Gastrocnemius medialis (tissue), 4 donors: ENCODE measurements at regions not wholly inside any gene's neighbourhood (a gene's known extent, or its start where the extent isn't known, plus 50 kb on each side); places are given as distances from the start of the nearest gene placed in this dataset.

Source experiments
- ATAC-seq, 2 donors: fragments of 150-250 bp; one replicate each; pipeline ENCODE4 v1.9.1; 2016
- DNase-seq, 2 donors: peaks; one replicate each; pipeline ENCODE4 v3.0.0-alpha.2; 2019
- H3K27ac ChIP-seq, 4 donors: fragments of 200-600 bp; sonication (generic); 1 replicate in 1 of 4; 2 replicates in 3 of 4; pipeline ENCODE4 v1.5.1; 2016 to 2018; ENCODE audit warnings: mild to moderate bottlenecking in 2 of 4, moderate library complexity in 1 of 4
- H3K27me3 ChIP-seq, 3 donors: fragments of 200-600 bp; sonication (generic) in 2 of 3; 1 replicate in 1 of 3; 2 replicates in 2 of 3; pipeline versions ENCODE4 v1.5.1 to v1.6.0; 2016 to 2019; ENCODE audit warnings: mild to moderate bottlenecking in 1 of 3, moderate library complexity in 1 of 3
- H3K36me3 ChIP-seq, 2 donors: fragments of 200-600 bp; sonication (generic) in 1 of 2; one replicate each; pipeline ENCODE4 v1.5.1; 2017 to 2018
- H3K4me1 ChIP-seq, 2 donors: fragments of 200-600 bp; sonication (generic) in 1 of 2; one replicate each; pipeline ENCODE4 v1.5.1; 2016 to 2017; ENCODE audit warnings: mild to moderate bottlenecking in 2 of 2
- H3K4me3 ChIP-seq, 4 donors: fragments of 200-600 bp; sonication (generic) in 3 of 4; 1 replicate in 1 of 4; 2 replicates in 3 of 4; pipeline ENCODE4 v1.5.1; 2016 to 2019; ENCODE audit warnings: mild to moderate bottlenecking in 2 of 4
- H3K9me3 ChIP-seq, 3 donors: fragments of 200-600 bp; sonication (generic) in 2 of 3; 1 replicate in 1 of 3; 2 replicates in 2 of 3; pipeline ENCODE4 v1.5.1; 2016 to 2019
- POLR2A ChIP-seq, 2 donors: fragments of 450-650 bp; IDR thresholded peaks; one replicate each; pipeline ENCODE4 v1.6.1; 2017; ENCODE audit warnings: antibody characterized with exemption in 2 of 2, mild to moderate bottlenecking in 2 of 2, moderate library complexity in 2 of 2
- in situ Hi-C, 4 donors: fragments of 200-750 bp; cut with MboI; loops; one replicate each; pipeline versions ENCODE4 v1.15.0 to v1.8.0; 2017; ENCODE audit warnings: low sequenced_read_pairs in 4 of 4
- intact Hi-C: fragments of 100-400 bp; cut with DNase I; formaldehyde crosslinking; loops from one replicate; pipeline ENCODE4 v1.15.1; 2023; ENCODE audit warnings: low total_unique reads
- TF ChIP-seq, protein P1 (sequence below), 5 experiments: fragments of 450-650 bp in 3 of 5; fragments of 200-600 bp in 2 of 5; sonication (generic) in 2 of 5; IDR thresholded peaks in 4 of 5; conservative IDR thresholded peaks in 1 of 5; 1 replicate in 4 of 5; 2 replicates in 1 of 5; pipeline ENCODE4 v1.5.1; 2016 to 2019; ENCODE audit warnings: antibody characterized with exemption in 5 of 5, mild to moderate bottlenecking in 3 of 5, moderate library complexity in 3 of 5

DNA sequence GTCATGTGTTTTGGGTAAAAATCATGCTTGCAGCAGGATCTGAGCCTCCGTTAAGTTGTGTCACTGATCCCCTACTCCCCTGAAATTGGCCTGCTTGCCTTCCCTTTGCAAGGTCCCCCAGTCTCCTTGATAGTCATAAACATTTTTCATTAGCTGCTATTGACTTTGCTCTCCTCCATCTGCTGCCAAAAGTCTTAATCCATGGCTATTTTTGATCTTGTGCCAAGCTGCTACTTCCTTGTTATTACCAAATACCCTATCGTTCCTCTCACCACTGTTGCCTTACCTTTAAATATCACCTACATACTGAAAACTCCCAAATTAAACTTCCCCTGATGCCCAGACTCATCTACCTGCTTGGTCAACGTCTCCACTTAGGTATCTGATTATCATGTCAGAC is 148.3 kb downstream of the PHLDA1 start:
- no peaks in the 10 kb centered on the region for H3K27me3 ChIP-seq
- H3K36me3 ChIP-seq = no peaks in the 10 kb centered on the region
- in situ Hi-C loops = no loop called here

DNA sequence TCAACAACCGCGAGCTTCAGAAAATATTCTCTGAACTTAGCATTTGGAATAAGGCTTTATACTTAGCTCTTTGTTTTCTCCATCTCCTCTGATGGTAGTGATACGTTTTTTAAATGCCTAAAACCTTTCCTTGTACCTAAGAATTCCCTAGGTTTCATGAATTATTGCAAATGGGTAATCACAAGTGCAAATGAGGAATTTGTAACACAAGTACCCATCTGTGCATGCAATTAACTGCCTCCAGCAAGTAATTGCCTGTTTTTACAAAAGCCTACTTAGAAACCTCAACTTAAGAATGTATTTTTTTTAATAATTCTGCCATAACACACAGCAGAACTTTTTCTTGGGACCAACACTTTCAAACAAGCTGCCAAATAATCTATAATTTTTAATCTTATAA is 149.2 kb downstream of the PHLDA1 start:
- Histone ChIP-seq H3K27me3 (no peaks in the 10 kb centered on the region), H3K4me3 (no peak overlapping the region), H3K27ac (no peak overlapping the region), H3K4me1 (no peaks in the 10 kb centered on the region), H3K9me3 (no peaks in the 10 kb centered on the region), H3K36me3 (no peaks in the 10 kb centered on the region)
- ATAC-seq (no peak), DNase-seq (no peak)
- TF ChIP-seq POLR2A (IDR thresholded peaks at IDR 0.05) = no peak
- TF ChIP-seq, protein P1, sequence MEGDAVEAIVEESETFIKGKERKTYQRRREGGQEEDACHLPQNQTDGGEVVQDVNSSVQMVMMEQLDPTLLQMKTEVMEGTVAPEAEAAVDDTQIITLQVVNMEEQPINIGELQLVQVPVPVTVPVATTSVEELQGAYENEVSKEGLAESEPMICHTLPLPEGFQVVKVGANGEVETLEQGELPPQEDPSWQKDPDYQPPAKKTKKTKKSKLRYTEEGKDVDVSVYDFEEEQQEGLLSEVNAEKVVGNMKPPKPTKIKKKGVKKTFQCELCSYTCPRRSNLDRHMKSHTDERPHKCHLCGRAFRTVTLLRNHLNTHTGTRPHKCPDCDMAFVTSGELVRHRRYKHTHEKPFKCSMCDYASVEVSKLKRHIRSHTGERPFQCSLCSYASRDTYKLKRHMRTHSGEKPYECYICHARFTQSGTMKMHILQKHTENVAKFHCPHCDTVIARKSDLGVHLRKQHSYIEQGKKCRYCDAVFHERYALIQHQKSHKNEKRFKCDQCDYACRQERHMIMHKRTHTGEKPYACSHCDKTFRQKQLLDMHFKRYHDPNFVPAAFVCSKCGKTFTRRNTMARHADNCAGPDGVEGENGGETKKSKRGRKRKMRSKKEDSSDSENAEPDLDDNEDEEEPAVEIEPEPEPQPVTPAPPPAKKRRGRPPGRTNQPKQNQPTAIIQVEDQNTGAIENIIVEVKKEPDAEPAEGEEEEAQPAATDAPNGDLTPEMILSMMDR (IDR thresholded peaks at IDR 0.05 in 4 of 5, conservative IDR thresholded peaks at IDR 0.05 in 1 of 5) = no peak
- in situ Hi-C loops (no loop called here), intact Hi-C loops (no loop called here)

More for the DNA sequence above, 148.3 kb downstream of the PHLDA1 start:
- Histone ChIP-seq H3K9me3 (no peaks in the 10 kb centered on the region), H3K4me1 (no peaks in the 10 kb centered on the region), H3K27ac (no peak overlapping the region), H3K4me3 (no peak overlapping the region)
- no peak for TF ChIP-seq POLR2A (IDR thresholded peaks at IDR 0.05)
- TF ChIP-seq, protein P1 (IDR thresholded peaks at IDR 0.05 in 4 of 5, conservative IDR thresholded peaks at IDR 0.05 in 1 of 5) = no peak
- intact Hi-C loops = no loop called here
- no peak for ATAC-seq
- no peak for DNase-seq

DNA sequence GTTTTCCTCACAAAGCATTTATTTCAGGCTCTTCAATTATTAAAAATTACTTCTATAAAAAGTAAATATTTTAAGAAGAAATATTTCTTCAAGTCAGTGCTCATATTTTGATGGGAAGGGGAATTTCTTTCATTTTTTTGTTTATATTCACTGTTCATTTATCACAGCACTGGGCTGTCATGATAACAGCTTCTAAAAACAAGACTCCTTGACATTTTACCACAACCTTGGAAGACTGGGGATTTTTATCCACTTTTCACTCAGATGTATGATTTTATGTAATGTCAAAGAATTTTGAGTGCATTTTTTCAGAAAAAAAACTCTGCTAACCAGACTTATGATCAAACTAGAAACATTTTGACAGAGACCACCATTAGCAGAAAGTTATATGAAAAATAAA is 149.7 kb downstream of the PHLDA1 start:
- no peak for TF ChIP-seq POLR2A (IDR thresholded peaks at IDR 0.05)
- TF ChIP-seq, protein P1 (IDR thresholded peaks at IDR 0.05 in 4 of 5, conservative IDR thresholded peaks at IDR 0.05 in 1 of 5) = no peak
- Histone ChIP-seq H3K4me1 (no peaks in the 10 kb centered on the region), H3K36me3 (no peaks in the 10 kb centered on the region), H3K4me3 (no peak overlapping the region), H3K27ac (no peak overlapping the region), H3K9me3 (no peaks in the 10 kb centered on the region), H3K27me3 (no peaks in the 10 kb centered on the region)
- no peak for DNase-seq
- ATAC-seq = no peak
- intact Hi-C loops (no loop called here), in situ Hi-C loops (no loop called here)

DNA sequence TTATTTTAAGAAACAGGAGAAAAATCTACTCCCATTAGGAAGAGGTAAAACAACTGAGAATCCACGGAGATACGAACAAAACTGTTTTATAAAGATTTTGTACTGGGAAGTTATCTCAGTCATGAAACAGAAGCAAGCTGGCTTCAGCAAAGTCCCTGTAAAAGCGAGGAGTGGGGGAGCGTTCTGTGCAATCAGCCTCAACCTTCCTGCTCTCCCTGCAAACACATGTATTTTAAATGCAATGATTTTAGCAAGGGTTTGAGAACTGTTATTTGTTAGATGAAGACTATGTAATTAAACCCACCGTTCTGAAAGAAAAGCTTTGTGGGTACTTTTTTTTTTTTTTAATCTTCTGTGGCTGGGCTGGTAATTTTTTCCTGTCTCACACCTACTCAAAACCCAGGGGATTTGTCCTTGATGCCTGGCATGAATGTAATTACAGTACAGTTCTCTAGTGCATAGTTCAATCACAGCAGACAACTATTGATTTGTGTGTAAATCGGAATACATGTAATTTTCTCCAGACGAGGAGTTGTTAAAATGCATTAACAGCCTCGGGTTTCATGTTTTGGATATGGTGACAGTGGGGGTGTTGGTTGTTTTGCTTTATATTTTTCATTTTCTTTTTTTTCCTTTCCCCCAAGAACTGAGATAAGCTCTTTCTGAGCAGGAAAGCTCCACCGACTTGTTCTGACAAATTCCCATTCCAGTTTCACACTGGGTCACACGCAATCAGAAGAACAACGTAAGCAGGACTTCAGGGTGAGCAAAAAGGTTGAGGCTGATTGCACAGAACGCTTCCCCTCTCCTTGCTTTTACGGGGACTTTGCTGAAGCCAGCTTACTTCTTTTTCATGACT is 153.6 kb downstream of the PHLDA1 start:
- Histone ChIP-seq H3K4me3 (no peak overlapping the region), H3K27ac (no peak overlapping the region), H3K9me3 (no peaks in the 10 kb centered on the region), H3K27me3 (no peaks in the 10 kb centered on the region), H3K36me3 (no peaks in the 10 kb centered on the region), H3K4me1 (no peaks in the 10 kb centered on the region)
- TF ChIP-seq, protein P1 (IDR thresholded peaks at IDR 0.05 in 4 of 5, conservative IDR thresholded peaks at IDR 0.05 in 1 of 5) = no peak
- TF ChIP-seq POLR2A (IDR thresholded peaks at IDR 0.05) = no peak
- in situ Hi-C loops (no loop called here), intact Hi-C loops (no loop called here)
- DNase-seq (no peak), ATAC-seq (no peak)
